Activated naive CD4-positive, alpha-beta T cell treated with anti-CD3 and anti-CD28 coated beads, Interleukin-2, amount 50 U/mL, for 24 hours (primary cell): ENCODE measurements at regions not wholly inside any gene's neighbourhood (a gene's known extent, or its start where the extent isn't known, plus 50 kb on each side); places are given as distances from the start of the nearest gene placed in this dataset.
"Not testable (repeated sequence)": the region's sequence is repeated elsewhere in the genome, so short reads cannot be mapped to it uniquely, and the experiment has no call there.

Experiments used
- H3K27ac Mint-ChIP-seq: one replicate; pipeline ENCODE4 v1.8.0; 2021; ENCODE audit warnings: mild to moderate bottlenecking, mixed read lengths
- H3K27me3 Mint-ChIP-seq: one replicate; pipeline ENCODE4 v1.8.0; 2021; ENCODE audit warnings: mixed read lengths
- H3K36me3 Mint-ChIP-seq: one replicate; pipeline ENCODE4 v1.8.0; 2021; ENCODE audit warnings: mixed read lengths
- H3K4me1 Mint-ChIP-seq: one replicate; pipeline ENCODE4 v1.8.0; 2021; ENCODE audit warnings: mixed read lengths
- H3K4me3 Mint-ChIP-seq: one replicate; pipeline ENCODE4 v1.8.0; 2021; ENCODE audit warnings: mild to moderate bottlenecking, mixed read lengths
- H3K9me3 Mint-ChIP-seq: one replicate; pipeline ENCODE4 v1.8.0; 2021; ENCODE audit warnings: mixed read lengths

- peak overlapping the region; percentile 87 for H3K4me3 Mint-ChIP-seq
- peaks cover 52% of the 10 kb centered on the region for H3K4me1 Mint-ChIP-seq
- peaks cover 1% of the 10 kb centered on the region for H3K27me3 Mint-ChIP-seq
- H3K27ac Mint-ChIP-seq: peak overlapping the region; percentile 27
- no peaks in the 10 kb centered on the region for H3K36me3 Mint-ChIP-seq
- H3K9me3 Mint-ChIP-seq: no peaks in the 10 kb centered on the region
These were observed 71.7 kb upstream of the HGFAC start for GRCh38 chr4:3369781-3370674.

- Mint-ChIP-seq H3K36me3 (no peaks in the 10 kb centered on the region), H3K4me1 (peaks cover 52% of the 10 kb centered on the region), H3K4me3 (no peak overlapping the region), H3K27me3 (peaks cover 1% of the 10 kb centered on the region), H3K9me3 (no peaks in the 10 kb centered on the region), H3K27ac (no peak overlapping the region)
These were observed 70.5 kb upstream of the HGFAC start for GRCh38 chr4:3371033-3372001.

- peaks cover 1% of the 10 kb centered on the region for H3K27me3 Mint-ChIP-seq
- peak overlapping the region; percentile 11 for H3K4me3 Mint-ChIP-seq
- no peaks in the 10 kb centered on the region for H3K9me3 Mint-ChIP-seq
- H3K36me3 Mint-ChIP-seq: no peaks in the 10 kb centered on the region
- H3K27ac Mint-ChIP-seq: no peak overlapping the region
- H3K4me1 Mint-ChIP-seq: peaks cover 52% of the 10 kb centered on the region
These were observed 69.4 kb upstream of the HGFAC start for GRCh38 chr4:3372264-3372932.

GRCh38 chr4:3372933-3373465 is 68.8 kb upstream of the HGFAC start:
- H3K4me3 Mint-ChIP-seq: peak overlapping the region; percentile 42
- H3K9me3 Mint-ChIP-seq: no peaks in the 10 kb centered on the region
- H3K27me3 Mint-ChIP-seq: peaks cover 1% of the 10 kb centered on the region
- no peak overlapping the region for H3K27ac Mint-ChIP-seq
- H3K36me3 Mint-ChIP-seq: peaks cover under 1% of the 10 kb centered on the region
- peaks cover 50% of the 10 kb centered on the region for H3K4me1 Mint-ChIP-seq

GRCh38 chr4:3373468-3373867 is 68.3 kb upstream of the HGFAC start:
- Mint-ChIP-seq H3K27ac (no peak overlapping the region), H3K4me3 (no peak overlapping the region)

GRCh38 chr4:3374011-3374645 is 67.6 kb upstream of the HGFAC start:
- peaks cover 1% of the 10 kb centered on the region for H3K27me3 Mint-ChIP-seq
- peaks cover 5% of the 10 kb centered on the region for H3K36me3 Mint-ChIP-seq
- peaks cover 42% of the 10 kb centered on the region for H3K4me1 Mint-ChIP-seq
- H3K9me3 Mint-ChIP-seq: no peaks in the 10 kb centered on the region
- H3K4me3 Mint-ChIP-seq: no peak overlapping the region
- no peak overlapping the region for H3K27ac Mint-ChIP-seq

More at GRCh38 chr4:3373468-3373867, 68.3 kb upstream of the HGFAC start:
- H3K9me3 Mint-ChIP-seq: no peaks in the 10 kb centered on the region
- peaks cover 1% of the 10 kb centered on the region for H3K27me3 Mint-ChIP-seq
- peaks cover 47% of the 10 kb centered on the region for H3K4me1 Mint-ChIP-seq
- peaks cover 3% of the 10 kb centered on the region for H3K36me3 Mint-ChIP-seq

GRCh38 chr4:3374667-3375066 is 67.1 kb upstream of the HGFAC start:
- Mint-ChIP-seq H3K4me3 (no peak overlapping the region), H3K27me3 (no peaks in the 10 kb centered on the region), H3K27ac (no peak overlapping the region), H3K9me3 (no peaks in the 10 kb centered on the region), H3K4me1 (peaks cover 37% of the 10 kb centered on the region), H3K36me3 (peaks cover 5% of the 10 kb centered on the region)

- Mint-ChIP-seq H3K27me3 (no peaks in the 10 kb centered on the region), H3K9me3 (no peaks in the 10 kb centered on the region), H3K36me3 (peaks cover 5% of the 10 kb centered on the region), H3K4me3 (no peak overlapping the region), H3K27ac (no peak overlapping the region), H3K4me1 (peaks cover 26% of the 10 kb centered on the region)
These were observed 66.1 kb upstream of the HGFAC start for GRCh38 chr4:3375688-3376087.

- no peaks in the 10 kb centered on the region for H3K27me3 Mint-ChIP-seq
- H3K36me3 Mint-ChIP-seq: peaks cover 7% of the 10 kb centered on the region
- no peaks in the 10 kb centered on the region for H3K9me3 Mint-ChIP-seq
- H3K4me1 Mint-ChIP-seq: peaks cover 21% of the 10 kb centered on the region
- no peak overlapping the region for H3K27ac Mint-ChIP-seq
- no peak overlapping the region for H3K4me3 Mint-ChIP-seq
These were observed 65.5 kb upstream of the HGFAC start for GRCh38 chr4:3376266-3376665.

- Mint-ChIP-seq H3K36me3 (peaks cover 8% of the 10 kb centered on the region), H3K27me3 (no peaks in the 10 kb centered on the region), H3K27ac (no peak overlapping the region), H3K4me1 (peaks cover 11% of the 10 kb centered on the region), H3K4me3 (no peak overlapping the region), H3K9me3 (no peaks in the 10 kb centered on the region)
These were observed 64.2 kb upstream of the HGFAC start for GRCh38 chr4:3377557-3377956.

GRCh38 chr4:3380336-3380735 is 61.4 kb upstream of the HGFAC start:
- not testable (repeated sequence) for H3K27ac Mint-ChIP-seq, H3K4me1 Mint-ChIP-seq, H3K27me3 Mint-ChIP-seq, H3K9me3 Mint-ChIP-seq, H3K4me3 Mint-ChIP-seq
- peaks cover 11% of the 10 kb centered on the region for H3K36me3 Mint-ChIP-seq

GRCh38 chr4:3381208-3381607 is 60.6 kb upstream of the HGFAC start:
- peaks cover 10% of the 10 kb centered on the region for H3K4me1 Mint-ChIP-seq
- not testable (repeated sequence) for H3K27ac Mint-ChIP-seq, H3K27me3 Mint-ChIP-seq

GRCh38 chr4:3382251-3382650 is 59.5 kb upstream of the HGFAC start:
- Mint-ChIP-seq H3K27ac (no peak overlapping the region), H3K27me3 (no peaks in the 10 kb centered on the region), H3K4me3 (no peak overlapping the region), H3K4me1 (peaks cover 10% of the 10 kb centered on the region), H3K36me3 (peaks cover 11% of the 10 kb centered on the region), H3K9me3 (no peaks in the 10 kb centered on the region)

More at GRCh38 chr4:3381208-3381607, 60.6 kb upstream of the HGFAC start:
- peaks cover 11% of the 10 kb centered on the region for H3K36me3 Mint-ChIP-seq
- H3K9me3 Mint-ChIP-seq, H3K4me3 Mint-ChIP-seq: not testable (repeated sequence)

GRCh38 chr4:3384391-3384770 is 57.4 kb upstream of the HGFAC start:
- Mint-ChIP-seq H3K9me3 (no peaks in the 10 kb centered on the region), H3K4me1 (peaks cover 20% of the 10 kb centered on the region), H3K27me3 (no peaks in the 10 kb centered on the region), H3K27ac (peak overlapping the region; percentile 35), H3K36me3 (peaks cover 6% of the 10 kb centered on the region), H3K4me3 (no peak overlapping the region)
